ENCODE measurements at regions not wholly inside any gene's neighbourhood (a gene's known extent, or its start where the extent isn't known, plus 50 kb on each side); places are given as distances from the start of the nearest gene placed in this dataset.

GRCh38 chr6:87798393-87799278 is 96.6 kb upstream of the AKIRIN2 start (continued):
- TF ChIP-seq ELF1 (CRISPR knock-in tag; IDR thresholded peaks at IDR 0.05) (peak; percentile 56), FOXJ3 (CRISPR knock-in tag; IDR thresholded peaks at IDR 0.05; ENCODE audit: borderline replicate concordance) (peak; percentile 96), MEF2D (CRISPR knock-in tag; IDR thresholded peaks at IDR 0.05) (peak; percentile 88), WIZ (CRISPR knock-in tag; IDR thresholded peaks at IDR 0.05) (no peak), NCOR1 (IDR thresholded peaks at IDR 0.05; ENCODE audit: borderline replicate concordance, low read length) (peak; percentile 96; the same call in 1 of the 2 replicates), ZNF558 (CRISPR knock-in tag; IDR thresholded peaks at IDR 0.05; ENCODE audit: borderline replicate concordance) (no peak), JARID2 (CRISPR knock-in tag; IDR thresholded peaks at IDR 0.05; ENCODE audit: insufficient replicate concordance) (no peak), ZNF83 (CRISPR knock-in tag; IDR thresholded peaks at IDR 0.05; ENCODE audit: borderline replicate concordance) (no peak), BRD4 (CRISPR knock-in tag; IDR thresholded peaks at IDR 0.05) (0 out of 2 replicates have a peak, but pooled peaks have one; percentile 34), ZNF784 (CRISPR knock-in tag; IDR thresholded peaks at IDR 0.05; ENCODE audit: borderline replicate concordance) (peak; percentile 71; the same call in 1 of the 2 replicates), MED1 (CRISPR knock-in tag; IDR thresholded peaks at IDR 0.05) (peak; percentile 97), MYNN (CRISPR knock-in tag; IDR thresholded peaks at IDR 0.05; ENCODE audit: low read depth) (0 out of 2 replicates have a peak, but pooled peaks have one; percentile 50), ZNF616 (CRISPR knock-in tag; IDR thresholded peaks at IDR 0.05; ENCODE audit: low read depth) (no peak), ZC3H13 (CRISPR knock-in tag; IDR thresholded peaks at IDR 0.05) (0 out of 2 replicates have a peak, but pooled peaks have one; percentile 38), FLYWCH1 (CRISPR knock-in tag; IDR thresholded peaks at IDR 0.05) (no peak), ZNF672 (CRISPR knock-in tag; IDR thresholded peaks at IDR 0.05) (no peak), REST (IDR thresholded peaks at IDR 0.05; ENCODE audit: borderline replicate concordance in 1 of 2, low read depth in 1 of 2, low read length in 2 of 2) (peak in 1 of 2 experiments; percentile 48; a peak in 1 of 4 replicates), ZNF652 (CRISPR knock-in tag; IDR thresholded peaks at IDR 0.05; ENCODE audit: borderline replicate concordance, low read depth) (peak; percentile 10; the same call in 1 of the 2 replicates), LCORL (IDR thresholded peaks at IDR 0.05) (peak; percentile 79), LCORL (CRISPR knock-in tag; IDR thresholded peaks at IDR 0.05) (peak; percentile 99), ZNF879 (CRISPR knock-in tag; IDR thresholded peaks at IDR 0.05) (no peak), GATAD2A (CRISPR knock-in tag; IDR thresholded peaks at IDR 0.05) (peak; percentile 91), ESRRA (CRISPR knock-in tag; IDR thresholded peaks at IDR 0.05; ENCODE audit: low read depth) (0 out of 2 replicates have a peak, but pooled peaks have one; percentile 48), DZIP1 (CRISPR knock-in tag; IDR thresholded peaks at IDR 0.05) (no peak)
